PC-9 (cell line): ENCODE measurements at regions not wholly inside any gene's neighbourhood (a gene's known extent, or its start where the extent isn't known, plus 50 kb on each side); places are given as distances from the start of the nearest gene placed in this dataset.

Experiments used
- CTCF ChIP-seq: fragments of 200-600 bp; sonication (generic); conservative IDR thresholded peaks from 2 replicates; pipeline ENCODE4 v1.6.1; 2017; ENCODE audit warnings: mixed run types, antibody characterized with exemption, mild to moderate bottlenecking, moderate library complexity
- EZH2 ChIP-seq: fragments of 200-600 bp; sonication (generic); IDR thresholded peaks from 2 replicates; pipeline ENCODE4 v1.8.0; 2017; ENCODE audit warnings: antibody characterized with exemption, low read depth

GRCh38 chrX:16268206-16268605 lies 100.9 kb downstream of the MAGEB17 start:
- TF ChIP-seq EZH2 (no peak), CTCF (no peak)
